ENCODE measurements at regions not wholly inside any gene's neighbourhood (a gene's known extent, or its start where the extent isn't known, plus 50 kb on each side); places are given as distances from the start of the nearest gene placed in this dataset.

DNA sequence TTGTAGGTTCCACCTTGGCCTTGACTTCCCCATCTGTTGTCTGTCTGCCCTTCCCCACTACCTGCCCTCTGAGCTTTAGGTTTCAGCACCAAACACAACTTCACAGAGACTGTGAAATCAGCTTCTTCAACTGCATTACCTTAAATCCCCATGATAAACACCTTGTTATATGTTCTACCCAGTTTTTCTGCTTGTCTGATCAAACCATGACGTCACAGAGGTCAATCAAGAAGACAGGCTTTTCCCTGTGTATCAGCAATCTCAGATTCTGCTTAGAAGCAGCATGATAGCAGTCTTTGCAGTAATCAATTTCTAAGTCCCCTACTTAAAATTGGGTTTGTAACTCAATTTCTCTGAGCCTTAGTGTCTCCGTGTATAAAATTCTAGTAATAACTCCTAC is 175.0 kb downstream of the PLK2 start:
- no peaks in the 10 kb centered on the region for H3K36me3 ChIP-seq
- TF ChIP-seq POLR2AphosphoS5 (IDR thresholded peaks at IDR 0.05) (no peak), POLR2A (IDR thresholded peaks at IDR 0.05) (no peak)
- TF ChIP-seq, protein P1, sequence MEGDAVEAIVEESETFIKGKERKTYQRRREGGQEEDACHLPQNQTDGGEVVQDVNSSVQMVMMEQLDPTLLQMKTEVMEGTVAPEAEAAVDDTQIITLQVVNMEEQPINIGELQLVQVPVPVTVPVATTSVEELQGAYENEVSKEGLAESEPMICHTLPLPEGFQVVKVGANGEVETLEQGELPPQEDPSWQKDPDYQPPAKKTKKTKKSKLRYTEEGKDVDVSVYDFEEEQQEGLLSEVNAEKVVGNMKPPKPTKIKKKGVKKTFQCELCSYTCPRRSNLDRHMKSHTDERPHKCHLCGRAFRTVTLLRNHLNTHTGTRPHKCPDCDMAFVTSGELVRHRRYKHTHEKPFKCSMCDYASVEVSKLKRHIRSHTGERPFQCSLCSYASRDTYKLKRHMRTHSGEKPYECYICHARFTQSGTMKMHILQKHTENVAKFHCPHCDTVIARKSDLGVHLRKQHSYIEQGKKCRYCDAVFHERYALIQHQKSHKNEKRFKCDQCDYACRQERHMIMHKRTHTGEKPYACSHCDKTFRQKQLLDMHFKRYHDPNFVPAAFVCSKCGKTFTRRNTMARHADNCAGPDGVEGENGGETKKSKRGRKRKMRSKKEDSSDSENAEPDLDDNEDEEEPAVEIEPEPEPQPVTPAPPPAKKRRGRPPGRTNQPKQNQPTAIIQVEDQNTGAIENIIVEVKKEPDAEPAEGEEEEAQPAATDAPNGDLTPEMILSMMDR (IDR thresholded peaks at IDR 0.05 in 8 of 11, conservative IDR thresholded peaks at IDR 0.05 in 3 of 11), result no peak
- intact Hi-C loops (cut with DNase I; ENCODE audit: low total_unique reads), result no loop called here
- H3K4me1 ChIP-seq, result no peaks in the 10 kb centered on the region
- H3K27me3 ChIP-seq (replicated peaks in 1 of 7), result no peaks in the 10 kb centered on the region
- H3K4me3 ChIP-seq, result no peak overlapping the region
- 85 to 99% (median 88%) methylated on average over 2 of the region's 2 CpGs for WGBS, 5 donors
- DNase-seq, result no peak
- H3K9me3 ChIP-seq, result no peaks in the 10 kb centered on the region
- H3K27ac ChIP-seq, result no peak overlapping the region

DNA sequence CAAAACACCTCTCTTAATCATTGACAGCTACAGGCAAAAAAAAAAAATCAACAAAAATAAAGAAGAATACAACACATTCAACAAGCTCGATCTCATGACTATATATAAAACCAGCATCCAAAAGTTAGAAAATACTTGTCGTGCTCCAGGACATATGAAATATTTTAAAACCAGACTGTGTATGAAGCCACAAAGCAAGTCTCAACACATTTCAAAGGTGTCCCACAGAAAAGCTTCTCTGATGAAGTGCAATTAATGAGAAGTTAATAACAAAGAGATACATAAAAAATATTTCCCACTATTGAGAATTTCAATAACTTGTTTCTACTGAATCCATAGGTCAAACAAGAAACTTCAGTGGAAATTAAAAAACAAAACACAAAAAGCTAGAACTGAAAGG is 178.7 kb downstream of the PLK2 start:
- H3K27me3 ChIP-seq (replicated peaks in 1 of 7), result no peaks in the 10 kb centered on the region
- DNase-seq, result no peak
- H3K27ac ChIP-seq, result no peak overlapping the region
- intact Hi-C loops (cut with DNase I; ENCODE audit: low total_unique reads), result no loop called here
- no peak for TF ChIP-seq POLR2A (IDR thresholded peaks at IDR 0.05)
- TF ChIP-seq, protein P1 (IDR thresholded peaks at IDR 0.05 in 8 of 11, conservative IDR thresholded peaks at IDR 0.05 in 3 of 11), result no peak
- no peak for TF ChIP-seq POLR2AphosphoS5 (IDR thresholded peaks at IDR 0.05)
- H3K4me3 ChIP-seq, result no peak overlapping the region
- H3K36me3 ChIP-seq, result no peaks in the 10 kb centered on the region
- WGBS, 5 donors, result 93 to 95% (median 94%) methylated on average over 2 of the region's 2 CpGs
- peaks cover 0 to 11% (median 0%) of the 10 kb centered on the region in 8 donors for H3K9me3 ChIP-seq
- H3K4me1 ChIP-seq, result no peaks in the 10 kb centered on the region

DNA sequence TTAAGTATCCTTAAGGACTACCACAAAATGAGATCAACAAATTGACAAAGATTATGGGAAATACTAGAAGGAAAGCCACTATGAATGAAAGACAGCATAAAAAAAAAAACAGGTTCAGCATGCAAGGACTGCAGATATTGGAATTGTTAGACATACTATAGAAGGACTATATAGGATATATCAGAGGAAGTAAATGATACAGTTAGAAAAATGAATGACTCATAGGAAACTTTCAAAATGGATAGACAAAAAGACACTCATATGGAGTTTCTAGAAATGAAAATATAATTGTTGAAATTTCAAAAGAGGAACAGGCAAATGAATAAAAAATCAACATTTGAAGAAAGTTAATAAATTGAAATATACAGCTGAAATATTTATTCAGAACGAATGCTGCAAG is 180.6 kb downstream of the PLK2 start:
- 73 to 92% (median 80%) methylated on average over 1 of the region's 1 CpG for WGBS, 5 donors
- intact Hi-C loops (cut with DNase I; ENCODE audit: low total_unique reads), result no loop called here
- TF ChIP-seq, protein P1 (IDR thresholded peaks at IDR 0.05 in 8 of 11, conservative IDR thresholded peaks at IDR 0.05 in 3 of 11), result no peak
- Histone ChIP-seq H3K27ac (no peak overlapping the region), H3K27me3 (replicated peaks in 1 of 7) (no peaks in the 10 kb centered on the region), H3K4me1 (no peaks in the 10 kb centered on the region), H3K4me3 (no peak overlapping the region), H3K9me3 (peaks cover 0 to 11% (median 0%) of the 10 kb centered on the region in 8 donors), H3K36me3 (no peaks in the 10 kb centered on the region)
- DNase-seq, result no peak

DNA sequence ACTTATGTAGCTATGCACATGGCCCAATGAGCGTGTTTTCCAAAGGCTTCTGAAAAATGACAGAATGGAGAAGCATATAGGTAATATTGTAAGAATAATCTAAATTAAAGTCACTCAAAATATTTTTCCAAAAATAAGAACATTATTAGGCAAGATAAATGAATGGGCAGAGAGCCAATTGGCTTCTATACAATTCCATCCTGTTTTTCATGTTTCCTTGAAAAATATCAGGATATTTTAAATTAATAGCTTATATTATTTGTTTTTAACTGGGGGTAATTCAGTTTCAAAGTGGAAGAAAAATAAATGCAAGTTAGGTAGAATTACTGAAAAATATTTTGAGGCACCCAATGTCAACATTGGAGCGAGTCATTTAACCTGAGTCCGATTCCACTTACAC is 183.5 kb downstream of the PLK2 start:
- DNase-seq, result no peak
- no peaks in the 10 kb centered on the region for H3K4me1 ChIP-seq
- TF ChIP-seq POLR2A (IDR thresholded peaks at IDR 0.05), result no peak
- no peak for TF ChIP-seq POLR2AphosphoS5 (IDR thresholded peaks at IDR 0.05)
- TF ChIP-seq, protein P1 (IDR thresholded peaks at IDR 0.05 in 8 of 11, conservative IDR thresholded peaks at IDR 0.05 in 3 of 11), result no peak
- H3K27me3 ChIP-seq (replicated peaks in 1 of 7), result no peaks in the 10 kb centered on the region
- no peaks in the 10 kb centered on the region for H3K36me3 ChIP-seq
- WGBS, 5 donors, result 89 to 97% (median 93%) methylated on average over 3 of the region's 3 CpGs
- no peak overlapping the region for H3K27ac ChIP-seq
- intact Hi-C loops (cut with DNase I; ENCODE audit: low total_unique reads), result no loop called here
- H3K9me3 ChIP-seq, result peaks cover 0 to 11% (median 0%) of the 10 kb centered on the region in 8 donors
- no peak overlapping the region for H3K4me3 ChIP-seq

Measured in spleen (tissue), 11 donors.